MCF 10A (cell line): ENCODE measurements at regions not wholly inside any gene's neighbourhood (a gene's known extent, or its start where the extent isn't known, plus 50 kb on each side); places are given as distances from the start of the nearest gene placed in this dataset.

Source experiments
- BruUV-seq: library from RNA; stranded (reverse); fragments of 400-500 nt; replicated peaks from 2 replicates; lab custom pipeline; 2021; lab: Mats Ljungman, UMichigan
- CTCF ChIA-PET: fragments of 300-600 bp; sonication (Branson Sonifier 250); formaldehyde crosslinking; extraction: SDS; loops from one replicate; lab custom pipeline; 2021; ENCODE audit warnings: antibody characterized with exemption, inconsistent platforms; lab: Yijun Ruan, JAX
- POLR2A ChIA-PET: fragments of 300-600, 350-650 bp; sonication (Branson Sonifier 250); formaldehyde crosslinking; extraction: SDS; loops from one replicate; lab custom pipeline; 2020; ENCODE audit warnings: antibody characterized with exemption, inconsistent platforms; lab: Yijun Ruan, JAX
- DNase-seq: peaks from one replicate; pipeline ENCODE4 v3.0.0-alpha.2; 2018; ENCODE audit not compliant: unreplicated experiment
- H3K27ac Mint-ChIP-seq: one replicate; pipeline ENCODE4 v1.8.0; 2022; ENCODE audit warnings: mild to moderate bottlenecking, low read depth, mixed read lengths; ENCODE audit not compliant: unreplicated experiment
- H3K27me3 Mint-ChIP-seq: one replicate; pipeline ENCODE4 v1.8.0; 2022; ENCODE audit warnings: mixed read lengths; ENCODE audit not compliant: insufficient read depth, unreplicated experiment
- H3K36me3 Mint-ChIP-seq: one replicate; pipeline ENCODE4 v1.8.0; 2022; ENCODE audit warnings: mild to moderate bottlenecking, moderate library complexity, mixed read lengths; ENCODE audit not compliant: insufficient read depth, unreplicated experiment
- H3K4me1 Mint-ChIP-seq: one replicate; pipeline ENCODE4 v1.8.0; 2022; ENCODE audit warnings: mixed read lengths; ENCODE audit not compliant: insufficient read depth, unreplicated experiment
- H3K4me3 Mint-ChIP-seq: one replicate; pipeline ENCODE4 v1.8.0; 2022; ENCODE audit warnings: mild to moderate bottlenecking, moderate library complexity, mixed read lengths; ENCODE audit not compliant: unreplicated experiment
- H3K9me3 Mint-ChIP-seq: one replicate; pipeline ENCODE4 v1.8.0; 2022; ENCODE audit warnings: mixed read lengths; ENCODE audit not compliant: unreplicated experiment
- CTCF ChIP-seq: fragments of 200-600 bp; IDR thresholded peaks from one replicate; pipeline ENCODE4 v1.8.0; 2022; ENCODE audit warnings: antibody characterized with exemption, mild to moderate bottlenecking; ENCODE audit not compliant: unreplicated experiment
- intact Hi-C: fragments of 100-400 bp; cut with micrococcal nuclease; formaldehyde crosslinking; loops from 2 replicates; pipeline ENCODE4 v1.14.1; 2022

- ChIA-PET POLR2A (no interaction called here), CTCF (interaction anchor here (0.7 to 10.3 kb wide), 4 partner anchors 77 to 250 kb away, joined by 3 to 153 read pairs (median 6); partner anchors contain the start of gene ABCC4)
- Mint-ChIP-seq H3K27ac (no peak overlapping the region), H3K36me3 (no peaks in the 10 kb centered on the region), H3K4me3 (no peak overlapping the region), H3K27me3 (peaks cover 14% of the 10 kb centered on the region), H3K9me3 (peaks cover 15% of the 10 kb centered on the region), H3K4me1 (peaks cover 5% of the 10 kb centered on the region)
- TF ChIP-seq CTCF, result no peak
- no TSS peak for BruUV-seq
- intact Hi-C loops, result no loop called here
- no peak for DNase-seq
These were observed 74.5 kb upstream of the ABCC4 start for GRCh38 chr13:95375706-95376105.

GRCh38 chr13:95378603-95379002 lies 77.4 kb upstream of the ABCC4 start:
- DNase-seq, result peak; percentile 54
- H3K36me3 Mint-ChIP-seq, result no peaks in the 10 kb centered on the region
- H3K9me3 Mint-ChIP-seq, result peaks cover 15% of the 10 kb centered on the region
- ChIA-PET POLR2A (interaction anchor here (1.1 kb wide), 1 partner anchor 187 kb away, joined by 3 read pairs; no protein-coding TSS in a partner anchor), CTCF (interaction anchor here (0.7 to 10.3 kb wide), 7 partner anchors 17 to 1583 kb away, joined by 3 to 273 read pairs (median 4); partner anchors contain the start of gene ABCC4)
- peaks cover 6% of the 10 kb centered on the region for H3K4me1 Mint-ChIP-seq
- peaks cover 14% of the 10 kb centered on the region for H3K27me3 Mint-ChIP-seq
- TF ChIP-seq CTCF, result no peak
- BruUV-seq, result no TSS peak
- intact Hi-C loops, result no loop called here
- H3K27ac Mint-ChIP-seq, result no peak overlapping the region
- H3K4me3 Mint-ChIP-seq, result no peak overlapping the region

- ChIA-PET CTCF (interaction anchor here (0.5 to 10.3 kb wide), 67 partner anchors 9 to 2000 kb away, joined by 3 to 273 read pairs (median 4); partner anchors contain the start of gene ABCC4), POLR2A (interaction anchor here (0.6 to 1.3 kb wide), 14 partner anchors 10 to 1875 kb away, joined by 3 to 10 read pairs (median 3); partner anchors contain the start of gene ABCC4)
- Mint-ChIP-seq H3K4me3 (no peak overlapping the region), H3K27me3 (peaks cover 8% of the 10 kb centered on the region), H3K9me3 (peaks cover 4% of the 10 kb centered on the region), H3K36me3 (no peaks in the 10 kb centered on the region), H3K4me1 (peaks cover 6% of the 10 kb centered on the region), H3K27ac (no peak overlapping the region)
- no TSS peak for BruUV-seq
- intact Hi-C loops, result loop anchor here (1.0 kb wide), 4 partner anchors 24 to 191 kb away; partner anchors contain the start of gene ABCC4
- peak; percentile 96 for DNase-seq
- peak; percentile 91 for TF ChIP-seq CTCF
These were observed 79.4 kb upstream of the ABCC4 start for GRCh38 chr13:95380468-95381211.

GRCh38 chr13:95381212-95381527 lies 79.9 kb upstream of the ABCC4 start:
- Mint-ChIP-seq H3K27ac (no peak overlapping the region), H3K9me3 (no peaks in the 10 kb centered on the region), H3K4me3 (no peak overlapping the region), H3K4me1 (peaks cover 6% of the 10 kb centered on the region), H3K27me3 (peaks cover 3% of the 10 kb centered on the region), H3K36me3 (no peaks in the 10 kb centered on the region)
- intact Hi-C loops, result no loop called here
- TF ChIP-seq CTCF, result no peak
- no peak for DNase-seq
- no TSS peak for BruUV-seq
- CTCF ChIA-PET, result interaction anchor here (0.5 to 10.3 kb wide), 55 partner anchors 9 to 1999 kb away, joined by 3 to 273 read pairs (median 4); partner anchors contain the start of gene ABCC4
- POLR2A ChIA-PET, result interaction anchor here (0.7 to 1.3 kb wide), 10 partner anchors 9 to 1874 kb away, joined by 3 to 10 read pairs (median 3); partner anchors contain the start of gene ABCC4
